ENCODE measurements at regions not wholly inside any gene's neighbourhood (a gene's known extent, or its start where the extent isn't known, plus 50 kb on each side); places are given as distances from the start of the nearest gene placed in this dataset.

- Mint-ChIP-seq H3K9me3 (ENCODE audit: unreplicated experiment) (peaks cover 24% of the 10 kb centered on the region), H3K27me3 (ENCODE audit: unreplicated experiment) (no peaks in the 10 kb centered on the region), H3K4me1 (ENCODE audit: unreplicated experiment) (peaks cover 36% of the 10 kb centered on the region), H3K36me3 (ENCODE audit: unreplicated experiment) (peaks cover 4% of the 10 kb centered on the region), H3K27ac (ENCODE audit: unreplicated experiment) (peak overlapping the region; percentile 85), H3K4me3 (ENCODE audit: unreplicated experiment) (no peak overlapping the region)
- no peak for DNase-seq (ENCODE audit: extremely low spot score, unreplicated experiment)
- no peak for TF ChIP-seq CTCF (IDR thresholded peaks at IDR 0.05)
These were observed 453.3 kb downstream of the RFPL4B start for GRCh38 chr6:112800439-112800838.

GRCh38 chr6:112800916-112801315 lies 453.8 kb downstream of the RFPL4B start:
- peaks cover 36% of the 10 kb centered on the region for H3K4me1 Mint-ChIP-seq (ENCODE audit: unreplicated experiment)
- DNase-seq (ENCODE audit: extremely low spot score, unreplicated experiment), result no peak
- H3K27me3 Mint-ChIP-seq (ENCODE audit: unreplicated experiment), result no peaks in the 10 kb centered on the region
- H3K9me3 Mint-ChIP-seq (ENCODE audit: unreplicated experiment), result peaks cover 24% of the 10 kb centered on the region
- peaks cover 4% of the 10 kb centered on the region for H3K36me3 Mint-ChIP-seq (ENCODE audit: unreplicated experiment)
- H3K4me3 Mint-ChIP-seq (ENCODE audit: unreplicated experiment), result no peak overlapping the region
- peak overlapping the region; percentile 85 for H3K27ac Mint-ChIP-seq (ENCODE audit: unreplicated experiment)
- TF ChIP-seq CTCF (IDR thresholded peaks at IDR 0.05), result no peak

- H3K36me3 Mint-ChIP-seq (ENCODE audit: unreplicated experiment), result peaks cover 4% of the 10 kb centered on the region
- DNase-seq (ENCODE audit: extremely low spot score, unreplicated experiment), result no peak
- H3K9me3 Mint-ChIP-seq (ENCODE audit: unreplicated experiment), result peaks cover 21% of the 10 kb centered on the region
- peaks cover 36% of the 10 kb centered on the region for H3K4me1 Mint-ChIP-seq (ENCODE audit: unreplicated experiment)
- H3K27me3 Mint-ChIP-seq (ENCODE audit: unreplicated experiment), result no peaks in the 10 kb centered on the region
- TF ChIP-seq CTCF (IDR thresholded peaks at IDR 0.05), result no peak
- H3K27ac Mint-ChIP-seq (ENCODE audit: unreplicated experiment), result peak overlapping the region; percentile 97
- H3K4me3 Mint-ChIP-seq (ENCODE audit: unreplicated experiment), result peak overlapping the region; percentile 12
These were observed 454.4 kb downstream of the RFPL4B start for GRCh38 chr6:112801468-112802080.

- DNase-seq (ENCODE audit: extremely low spot score, unreplicated experiment), result no peak
These were observed 455.0 kb downstream of the RFPL4B start for GRCh38 chr6:112802144-112802543.

More at GRCh38 chr6:112802144-112802543, 455.0 kb downstream of the RFPL4B start:
- H3K4me3 Mint-ChIP-seq (ENCODE audit: unreplicated experiment), result no peak overlapping the region
- H3K27me3 Mint-ChIP-seq (ENCODE audit: unreplicated experiment), result no peaks in the 10 kb centered on the region
- H3K4me1 Mint-ChIP-seq (ENCODE audit: unreplicated experiment), result peaks cover 41% of the 10 kb centered on the region
- no peak for TF ChIP-seq CTCF (IDR thresholded peaks at IDR 0.05)
- peaks cover 4% of the 10 kb centered on the region for H3K36me3 Mint-ChIP-seq (ENCODE audit: unreplicated experiment)
- H3K9me3 Mint-ChIP-seq (ENCODE audit: unreplicated experiment), result peaks cover 17% of the 10 kb centered on the region
- peak overlapping the region; percentile 97 for H3K27ac Mint-ChIP-seq (ENCODE audit: unreplicated experiment)

All from osteocyte (in vitro differentiated cells).